ENCODE measurements at regions not wholly inside any gene's neighbourhood (a gene's known extent, or its start where the extent isn't known, plus 50 kb on each side); places are given as distances from the start of the nearest gene placed in this dataset.
"Not testable (repeated sequence)": the region's sequence is repeated elsewhere in the genome, so short reads cannot be mapped to it uniquely, and the experiment has no call there.

GRCh38 chr11:90629229-90629806, 406.5 kb upstream of the CHORDC1 start:
- Histone ChIP-seq H3K9me3 (ENCODE audit: low read length) (no peaks in the 10 kb centered on the region), H3K4me3 (ENCODE audit: low read length) (no peak overlapping the region), H3K27ac (ENCODE audit: low read depth, low read length) (no peak overlapping the region), H3K4me1 (ENCODE audit: insufficient read depth, low read length) (no peaks in the 10 kb centered on the region), H3K27me3 (ENCODE audit: insufficient read depth, low read length, poor library complexity, severe bottlenecking) (no peaks in the 10 kb centered on the region), H3K36me3 (ENCODE audit: insufficient read depth, low read length) (no peaks in the 10 kb centered on the region)
- Mint-ChIP-seq H3K4me1 (no peaks in the 10 kb centered on the region), H3K27ac (no peak overlapping the region), H3K9me3 (peaks cover 5 to 26% (median 7%) of the 10 kb centered on the region in 5 donors), H3K4me3 (no peak overlapping the region), H3K27me3 (no peaks in the 10 kb centered on the region), H3K36me3 (no peaks in the 10 kb centered on the region)
- ChIA-PET POLR2A (no interaction called here), CTCF (no interaction called here)
- DNase-seq: no peak

- peaks cover 0 to 2% (median 0%) of the 10 kb centered on the region in 3 donors for H3K36me3 Mint-ChIP-seq
- Histone ChIP-seq H3K36me3 (ENCODE audit: insufficient read depth, low read length) (no peaks in the 10 kb centered on the region), H3K9me3 (ENCODE audit: low read length) (no peaks in the 10 kb centered on the region), H3K27ac (ENCODE audit: low read depth, low read length) (no peak overlapping the region), H3K4me1 (ENCODE audit: insufficient read depth, low read length) (no peaks in the 10 kb centered on the region), H3K27me3 (ENCODE audit: insufficient read depth, low read length, poor library complexity, severe bottlenecking) (no peaks in the 10 kb centered on the region), H3K4me3 (ENCODE audit: low read length) (no peak overlapping the region)
- ChIA-PET CTCF (no interaction called here), POLR2A (no interaction called here)
- no peaks in the 10 kb centered on the region for H3K27me3 Mint-ChIP-seq
- H3K9me3 Mint-ChIP-seq: peaks cover 0 to 15% (median 2%) of the 10 kb centered on the region in 5 donors
- H3K4me1 Mint-ChIP-seq: no peaks in the 10 kb centered on the region
- DNase-seq: no peak
- H3K27ac Mint-ChIP-seq: no peak overlapping the region
- no peak overlapping the region for H3K4me3 Mint-ChIP-seq
Observed at GRCh38 chr11:90614318-90614717, 391.5 kb upstream of the CHORDC1 start.

- H3K36me3 Mint-ChIP-seq; H3K27ac ChIP-seq (ENCODE audit: low read depth, low read length); CTCF ChIA-PET; H3K4me3 Mint-ChIP-seq; POLR2A ChIA-PET; H3K36me3 ChIP-seq (ENCODE audit: insufficient read depth, low read length); DNase-seq; H3K27me3 Mint-ChIP-seq; H3K4me1 Mint-ChIP-seq; H3K27ac Mint-ChIP-seq; H3K4me1 ChIP-seq (ENCODE audit: insufficient read depth, low read length); H3K27me3 ChIP-seq (ENCODE audit: insufficient read depth, low read length, poor library complexity, severe bottlenecking); H3K9me3 ChIP-seq (ENCODE audit: low read length); H3K4me3 ChIP-seq (ENCODE audit: low read length): not testable (repeated sequence)
- peaks cover 0 to 15% (median 0%) of the 10 kb centered on the region in 5 donors for H3K9me3 Mint-ChIP-seq
Observed at GRCh38 chr11:90613037-90613436, 390.2 kb upstream of the CHORDC1 start.

GRCh38 chr11:90606721-90607120, 383.9 kb upstream of the CHORDC1 start:
- Mint-ChIP-seq H3K27me3 (no peaks in the 10 kb centered on the region), H3K9me3 (peaks cover 2 to 15% (median 3%) of the 10 kb centered on the region in 5 donors), H3K27ac (no peak overlapping the region), H3K4me1 (no peaks in the 10 kb centered on the region), H3K36me3 (no peaks in the 10 kb centered on the region), H3K4me3 (no peak overlapping the region)
- H3K4me1 ChIP-seq (ENCODE audit: insufficient read depth, low read length): no peaks in the 10 kb centered on the region
- POLR2A ChIA-PET: no interaction called here
- H3K36me3 ChIP-seq (ENCODE audit: insufficient read depth, low read length): no peaks in the 10 kb centered on the region
- H3K9me3 ChIP-seq (ENCODE audit: low read length): no peaks in the 10 kb centered on the region
- no peaks in the 10 kb centered on the region for H3K27me3 ChIP-seq (ENCODE audit: insufficient read depth, low read length, poor library complexity, severe bottlenecking)
- H3K4me3 ChIP-seq (ENCODE audit: low read length): no peak overlapping the region
- CTCF ChIA-PET: no interaction called here
- DNase-seq: no peak
- no peak overlapping the region for H3K27ac ChIP-seq (ENCODE audit: low read depth, low read length)

DNA sequence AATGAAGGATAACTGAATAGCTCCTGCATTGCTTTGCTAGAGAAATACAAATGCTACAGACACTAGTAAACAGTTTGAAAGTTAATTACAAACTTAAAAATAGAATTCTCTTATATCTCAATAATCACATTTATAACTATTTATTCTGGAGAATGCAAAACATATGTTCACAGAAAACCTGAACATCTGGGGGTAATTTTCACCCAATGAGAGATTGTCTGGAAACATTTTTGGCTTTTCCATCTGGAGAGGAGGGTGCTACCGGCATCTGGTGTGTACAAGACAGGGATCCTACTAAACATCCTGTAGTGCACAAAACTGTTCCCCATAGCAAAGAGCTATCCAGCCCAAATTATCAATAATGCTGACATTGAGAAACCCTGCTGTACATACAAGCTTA, 378.4 kb upstream of the CHORDC1 start:
- Histone ChIP-seq H3K27ac (ENCODE audit: low read depth, low read length) (no peak overlapping the region), H3K4me3 (ENCODE audit: low read length) (no peak overlapping the region), H3K4me1 (ENCODE audit: insufficient read depth, low read length) (no peaks in the 10 kb centered on the region), H3K27me3 (ENCODE audit: insufficient read depth, low read length, poor library complexity, severe bottlenecking) (no peaks in the 10 kb centered on the region), H3K9me3 (ENCODE audit: low read length) (no peaks in the 10 kb centered on the region), H3K36me3 (ENCODE audit: insufficient read depth, low read length) (no peaks in the 10 kb centered on the region)
- H3K27ac Mint-ChIP-seq: no peak overlapping the region
- no peaks in the 10 kb centered on the region for H3K27me3 Mint-ChIP-seq
- ChIA-PET CTCF (no interaction called here), POLR2A (no interaction called here)
- no peaks in the 10 kb centered on the region for H3K36me3 Mint-ChIP-seq
- no peaks in the 10 kb centered on the region for H3K4me1 Mint-ChIP-seq
- H3K9me3 Mint-ChIP-seq: peaks cover 0 to 15% (median 11%) of the 10 kb centered on the region in 5 donors
- no peak overlapping the region for H3K4me3 Mint-ChIP-seq
- no peak for DNase-seq

- Mint-ChIP-seq H3K4me3 (no peak overlapping the region), H3K9me3 (peaks cover 7 to 24% (median 13%) of the 10 kb centered on the region in 5 donors), H3K27ac (no peak overlapping the region), H3K36me3 (no peaks in the 10 kb centered on the region), H3K4me1 (no peaks in the 10 kb centered on the region), H3K27me3 (no peaks in the 10 kb centered on the region)
- ChIA-PET CTCF (no interaction called here), POLR2A (no interaction called here)
- Histone ChIP-seq H3K9me3 (ENCODE audit: low read length) (no peaks in the 10 kb centered on the region), H3K36me3 (ENCODE audit: insufficient read depth, low read length) (no peaks in the 10 kb centered on the region), H3K27ac (ENCODE audit: low read depth, low read length) (no peak overlapping the region), H3K4me1 (ENCODE audit: insufficient read depth, low read length) (no peaks in the 10 kb centered on the region), H3K4me3 (ENCODE audit: low read length) (no peak overlapping the region), H3K27me3 (ENCODE audit: insufficient read depth, low read length, poor library complexity, severe bottlenecking) (no peaks in the 10 kb centered on the region)
- no peak for DNase-seq
Observed at GRCh38 chr11:90594658-90595057, 371.8 kb upstream of the CHORDC1 start.

- Histone ChIP-seq H3K4me1 (ENCODE audit: insufficient read depth, low read length) (no peaks in the 10 kb centered on the region), H3K4me3 (ENCODE audit: low read length) (no peak overlapping the region), H3K27me3 (ENCODE audit: insufficient read depth, low read length, poor library complexity, severe bottlenecking) (no peaks in the 10 kb centered on the region), H3K27ac (ENCODE audit: low read depth, low read length) (no peak overlapping the region), H3K36me3 (ENCODE audit: insufficient read depth, low read length) (no peaks in the 10 kb centered on the region), H3K9me3 (ENCODE audit: low read length) (no peaks in the 10 kb centered on the region)
- no peak overlapping the region for H3K27ac Mint-ChIP-seq
- ChIA-PET CTCF (no interaction called here), POLR2A (no interaction called here)
- H3K36me3 Mint-ChIP-seq: no peaks in the 10 kb centered on the region
- H3K9me3 Mint-ChIP-seq: peaks cover 7 to 25% (median 13%) of the 10 kb centered on the region in 5 donors
- H3K4me1 Mint-ChIP-seq: no peaks in the 10 kb centered on the region
- H3K4me3 Mint-ChIP-seq: no peak overlapping the region
- no peak for DNase-seq
- H3K27me3 Mint-ChIP-seq: no peaks in the 10 kb centered on the region
Observed at GRCh38 chr11:90593099-90593498, 370.2 kb upstream of the CHORDC1 start.

- peaks cover 7 to 18% (median 9%) of the 10 kb centered on the region in 5 donors for H3K9me3 Mint-ChIP-seq
- H3K27me3 Mint-ChIP-seq: no peaks in the 10 kb centered on the region
- no peaks in the 10 kb centered on the region for H3K4me1 Mint-ChIP-seq
- Histone ChIP-seq H3K27ac (ENCODE audit: low read depth, low read length) (no peak overlapping the region), H3K36me3 (ENCODE audit: insufficient read depth, low read length) (no peaks in the 10 kb centered on the region), H3K4me1 (ENCODE audit: insufficient read depth, low read length) (no peaks in the 10 kb centered on the region), H3K4me3 (ENCODE audit: low read length) (no peak overlapping the region), H3K9me3 (ENCODE audit: low read length) (no peaks in the 10 kb centered on the region), H3K27me3 (ENCODE audit: insufficient read depth, low read length, poor library complexity, severe bottlenecking) (no peaks in the 10 kb centered on the region)
- CTCF ChIA-PET: no interaction called here
- no peak overlapping the region for H3K4me3 Mint-ChIP-seq
- POLR2A ChIA-PET: no interaction called here
- H3K27ac Mint-ChIP-seq: no peak overlapping the region
- no peaks in the 10 kb centered on the region for H3K36me3 Mint-ChIP-seq
- no peak for DNase-seq
Observed at GRCh38 chr11:90590286-90590685, 367.4 kb upstream of the CHORDC1 start.

GRCh38 chr11:90589735-90590134, 366.9 kb upstream of the CHORDC1 start:
- CTCF ChIA-PET: no interaction called here
- Histone ChIP-seq H3K36me3 (ENCODE audit: insufficient read depth, low read length) (no peaks in the 10 kb centered on the region), H3K4me1 (ENCODE audit: insufficient read depth, low read length) (no peaks in the 10 kb centered on the region), H3K4me3 (ENCODE audit: low read length) (no peak overlapping the region), H3K27me3 (ENCODE audit: insufficient read depth, low read length, poor library complexity, severe bottlenecking) (no peaks in the 10 kb centered on the region), H3K9me3 (ENCODE audit: low read length) (no peaks in the 10 kb centered on the region), H3K27ac (ENCODE audit: low read depth, low read length) (no peak overlapping the region)
- DNase-seq: no peak
- H3K27ac Mint-ChIP-seq: no peak overlapping the region
- POLR2A ChIA-PET: no interaction called here
- no peaks in the 10 kb centered on the region for H3K36me3 Mint-ChIP-seq
- H3K27me3 Mint-ChIP-seq: no peaks in the 10 kb centered on the region
- H3K4me1 Mint-ChIP-seq: no peaks in the 10 kb centered on the region
- H3K4me3 Mint-ChIP-seq: no peak overlapping the region
- peaks cover 7 to 18% (median 9%) of the 10 kb centered on the region in 5 donors for H3K9me3 Mint-ChIP-seq

Data from CD8-positive, alpha-beta memory T cell (primary cell).